ENCODE measurements at regions not wholly inside any gene's neighbourhood (a gene's known extent, or its start where the extent isn't known, plus 50 kb on each side); places are given as distances from the start of the nearest gene placed in this dataset.

GRCh38 chr6:102994866-102995265 is 1601.4 kb downstream of the GRIK2 start:
- H3K36me3 ChIP-seq (replicated peaks in 1 of 2; ENCODE audit: control insufficient read depth in 1 of 2, insufficient read depth in 2 of 2, low read length in 1 of 2), result no peaks in the 10 kb centered on the region
- H3K9me3 ChIP-seq, result no peaks in the 10 kb centered on the region
- no peak overlapping the region for H3K4me2 ChIP-seq
- H3K9me2 ChIP-seq, result no peaks in the 10 kb centered on the region
- no peaks in the 10 kb centered on the region for H4K20me1 ChIP-seq (ENCODE audit: insufficient read depth)
- H3F3A ChIP-seq (replicated peaks; ENCODE audit: insufficient read depth), result no peaks in the 10 kb centered on the region
- no peak overlapping the region for H3K27ac ChIP-seq (ENCODE audit: low read depth in 2 of 2, low read length in 1 of 2)
- 59% methylated on average over 1 of the region's 1 CpG for WGBS (ENCODE audit: low lambda C conversion rate)
- H3K79me2 ChIP-seq (ENCODE audit: insufficient read depth), result no peaks in the 10 kb centered on the region
- no peaks in the 10 kb centered on the region for H3K4me1 ChIP-seq (ENCODE audit: control insufficient read depth in 1 of 2, insufficient read depth in 2 of 2, low read depth in 1 of 2, low read length in 1 of 2)
- TF ChIP-seq ELF1 (IDR thresholded peaks at IDR 0.05), result no peak
- no peak for TF ChIP-seq GATA2 (CRISPR knock-in tag; IDR thresholded peaks at IDR 0.05)
- TF ChIP-seq YY1 (IDR thresholded peaks at IDR 0.05; ENCODE audit: low read depth), result no peak
- TF ChIP-seq JUND (IDR thresholded peaks at IDR 0.05), result no peak
- TF ChIP-seq EZH2phosphoT487 (IDR thresholded peaks at IDR 0.05; ENCODE audit: borderline replicate concordance, low read depth), result no peak
- TF ChIP-seq FOXM1 (IDR thresholded peaks at IDR 0.05; ENCODE audit: low read depth), result no peak
- no peak for TF ChIP-seq SIN3A (IDR thresholded peaks at IDR 0.05; ENCODE audit: borderline replicate concordance, low read depth, low read length)
- TF ChIP-seq EP300 (IDR thresholded peaks at IDR 0.05; ENCODE audit: borderline replicate concordance in 1 of 2, low read depth in 1 of 2, low read length in 1 of 2), result no peak
- no peak for TF ChIP-seq NFIC (IDR thresholded peaks at IDR 0.05; ENCODE audit: borderline replicate concordance)
- TF ChIP-seq, protein P1, sequence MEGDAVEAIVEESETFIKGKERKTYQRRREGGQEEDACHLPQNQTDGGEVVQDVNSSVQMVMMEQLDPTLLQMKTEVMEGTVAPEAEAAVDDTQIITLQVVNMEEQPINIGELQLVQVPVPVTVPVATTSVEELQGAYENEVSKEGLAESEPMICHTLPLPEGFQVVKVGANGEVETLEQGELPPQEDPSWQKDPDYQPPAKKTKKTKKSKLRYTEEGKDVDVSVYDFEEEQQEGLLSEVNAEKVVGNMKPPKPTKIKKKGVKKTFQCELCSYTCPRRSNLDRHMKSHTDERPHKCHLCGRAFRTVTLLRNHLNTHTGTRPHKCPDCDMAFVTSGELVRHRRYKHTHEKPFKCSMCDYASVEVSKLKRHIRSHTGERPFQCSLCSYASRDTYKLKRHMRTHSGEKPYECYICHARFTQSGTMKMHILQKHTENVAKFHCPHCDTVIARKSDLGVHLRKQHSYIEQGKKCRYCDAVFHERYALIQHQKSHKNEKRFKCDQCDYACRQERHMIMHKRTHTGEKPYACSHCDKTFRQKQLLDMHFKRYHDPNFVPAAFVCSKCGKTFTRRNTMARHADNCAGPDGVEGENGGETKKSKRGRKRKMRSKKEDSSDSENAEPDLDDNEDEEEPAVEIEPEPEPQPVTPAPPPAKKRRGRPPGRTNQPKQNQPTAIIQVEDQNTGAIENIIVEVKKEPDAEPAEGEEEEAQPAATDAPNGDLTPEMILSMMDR (IDR thresholded peaks at IDR 0.05), result no peak
- TF ChIP-seq RXRA (IDR thresholded peaks at IDR 0.05; ENCODE audit: borderline replicate concordance, low read depth), result no peak
- no peak for TF ChIP-seq SMC3 (IDR thresholded peaks at IDR 0.05; ENCODE audit: low read depth, low read length)
- TF ChIP-seq, protein P2, sequence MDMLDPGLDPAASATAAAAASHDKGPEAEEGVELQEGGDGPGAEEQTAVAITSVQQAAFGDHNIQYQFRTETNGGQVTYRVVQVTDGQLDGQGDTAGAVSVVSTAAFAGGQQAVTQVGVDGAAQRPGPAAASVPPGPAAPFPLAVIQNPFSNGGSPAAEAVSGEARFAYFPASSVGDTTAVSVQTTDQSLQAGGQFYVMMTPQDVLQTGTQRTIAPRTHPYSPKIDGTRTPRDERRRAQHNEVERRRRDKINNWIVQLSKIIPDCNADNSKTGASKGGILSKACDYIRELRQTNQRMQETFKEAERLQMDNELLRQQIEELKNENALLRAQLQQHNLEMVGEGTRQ (IDR thresholded peaks at IDR 0.05; ENCODE audit: borderline replicate concordance, low read depth, low read length), result no peak
- TF ChIP-seq, protein P3, sequence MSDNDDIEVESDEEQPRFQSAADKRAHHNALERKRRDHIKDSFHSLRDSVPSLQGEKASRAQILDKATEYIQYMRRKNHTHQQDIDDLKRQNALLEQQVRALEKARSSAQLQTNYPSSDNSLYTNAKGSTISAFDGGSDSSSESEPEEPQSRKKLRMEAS (IDR thresholded peaks at IDR 0.05; ENCODE audit: low read depth), result no peak
- TF ChIP-seq REST (IDR thresholded peaks at IDR 0.05; ENCODE audit: low read depth, low read length), result no peak
- CTCF ChIA-PET, result no interaction called here
- no peak overlapping the region for H3K4me3 ChIP-seq (ENCODE audit: low read depth in 2 of 2, low read length in 1 of 2)
- H3K27me3 ChIP-seq (ENCODE audit: insufficient read depth), result no peaks in the 10 kb centered on the region
- no peak for DNase-seq
- no peak overlapping the region for H2AFZ ChIP-seq (ENCODE audit: low read depth)
- H3K9ac ChIP-seq, result no peak overlapping the region
- POLR2A ChIA-PET, result no interaction called here
